Stomach (tissue), 8 donors: ENCODE measurements at regions not wholly inside any gene's neighbourhood (a gene's known extent, or its start where the extent isn't known, plus 50 kb on each side); places are given as distances from the start of the nearest gene placed in this dataset.

Experiments used
- DNase-seq, 2 donors: peaks; one replicate each; pipeline versions ENCODE4 v3.0.0 to v3.0.0-alpha.2; 2013 to 2019
- H3K27ac ChIP-seq, 5 donors: fragments of 200-600 bp in 4 of 5; sonication (generic) in 4 of 5; one replicate each; pipeline ENCODE4 v1.5.1; 2013 to 2019; ENCODE audit warnings: mild to moderate bottlenecking in 1 of 5, moderate library complexity in 1 of 5
- H3K27me3 ChIP-seq, 3 donors: fragments of 200-600 bp; sonication (generic); one replicate each; pipeline ENCODE4 v1.5.1; 2017 to 2019; ENCODE audit warnings: mixed run types in 1 of 3
- H3K36me3 ChIP-seq, 4 donors: fragments of 200-600 bp; sonication (generic); 1 replicate in 3 of 4; 2 replicates in 1 of 4; pipeline ENCODE4 v1.5.1; 2016 to 2019
- H3K4me1 ChIP-seq, 4 donors: fragments of 200-600 bp; sonication (generic); one replicate each; pipeline ENCODE4 v1.5.1; 2016 to 2019
- H3K4me3 ChIP-seq, 4 donors: fragments of 200-600 bp; sonication (generic) in 3 of 4; one replicate each; pipeline ENCODE4 v1.5.1; 2016 to 2019; ENCODE audit warnings: mild to moderate bottlenecking in 1 of 4
- H3K9me3 ChIP-seq, 4 donors: fragments of 200-600 bp; sonication (generic); one replicate each; pipeline ENCODE4 v1.5.1; 2016 to 2019
- CTCF ChIP-seq, 7 experiments: fragments of 450-650 bp in 4 of 7; fragments of 200-600 bp in 3 of 7; sonication (generic) in 3 of 7; IDR thresholded peaks; one replicate each; pipeline ENCODE4 v1.5.1; 2016 to 2019; ENCODE audit warnings: antibody characterized with exemption in 7 of 7, control low read depth in 2 of 7, mild to moderate bottlenecking in 1 of 7
- EP300 ChIP-seq: sonication (generic); formaldehyde crosslinking; IDR thresholded peaks from one replicate; pipeline ENCODE4 v1.6.1; 2017; ENCODE audit warnings: antibody characterized with exemption
- POLR2A ChIP-seq, 4 donors: fragments of 450-650 bp; IDR thresholded peaks; one replicate each; pipeline ENCODE4 v1.6.1; 2016; ENCODE audit warnings: antibody characterized with exemption in 4 of 4, control low read depth in 2 of 4, mild to moderate bottlenecking in 1 of 4, moderate library complexity in 1 of 4
- POLR2AphosphoS5 ChIP-seq, 3 donors: sonication (generic); formaldehyde crosslinking; IDR thresholded peaks; one replicate each; pipeline ENCODE4 v1.6.1; 2016; ENCODE audit warnings: antibody characterized with exemption in 3 of 3
- WGBS, 5 donors: extraction: QIAGEN DNeasy Blood & Tissue Kit in 3 of 5; methylation state at CpG; one replicate each; pipeline versions ENCODE4 v1.1.5 to v1.1.7; 2013 to 2018; 5-methylcytosine and 5-hydroxymethylcytosine counted together
- intact Hi-C: fragments of 100-400 bp; cut with DNase I; formaldehyde crosslinking; loops from one replicate; pipeline ENCODE4 v1.15.1; 2023; ENCODE audit warnings: low total_unique reads
- donor health status: healthy with polysubstance abuse.
- donor health status: Bipolar disorder and iron deficiency.
- donor health status: healthy.

GRCh38 chr2:129728035-129728972 is 251.2 kb upstream of the RAB6C start:
- DNase-seq: no peak
- H3K27ac ChIP-seq: no peak overlapping the region
- intact Hi-C loops: no loop called here
- no peaks in the 10 kb centered on the region for H3K9me3 ChIP-seq
- H3K4me3 ChIP-seq: no peak overlapping the region
- H3K27me3 ChIP-seq: no peaks in the 10 kb centered on the region
- TF ChIP-seq POLR2A (IDR thresholded peaks at IDR 0.05): no peak
- no peak for TF ChIP-seq CTCF (IDR thresholded peaks at IDR 0.05)
- no peak for TF ChIP-seq EP300
- TF ChIP-seq POLR2AphosphoS5 (IDR thresholded peaks at IDR 0.05): no peak
- peaks cover 0 to 4% (median 0%) of the 10 kb centered on the region in 4 donors for H3K4me1 ChIP-seq
- no peaks in the 10 kb centered on the region for H3K36me3 ChIP-seq
- 84 to 95% (median 90%) methylated on average over 13 to 14 of the region's 14 CpGs for WGBS, 5 donors

DNA sequence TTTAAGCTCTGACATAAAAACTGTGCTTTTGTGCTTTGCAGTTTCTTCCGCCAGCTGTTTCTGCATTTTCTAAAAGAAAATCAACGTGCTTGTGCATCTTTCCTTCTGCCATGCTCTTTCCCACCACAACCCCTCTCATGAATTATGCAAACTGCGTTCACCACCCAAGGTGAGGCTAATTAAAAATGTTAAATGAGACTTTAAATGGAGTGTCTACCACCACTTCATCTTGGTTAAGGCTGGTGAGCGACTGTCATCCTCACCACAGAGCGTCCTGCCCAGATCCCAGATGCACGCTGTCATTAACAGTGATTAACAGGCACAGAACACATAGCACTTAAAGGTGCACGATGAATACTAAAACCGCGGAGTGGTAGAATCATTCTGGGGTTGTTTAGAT is 250.5 kb upstream of the RAB6C start:
- intact Hi-C loops: no loop called here
- no peaks in the 10 kb centered on the region for H3K9me3 ChIP-seq
- no peaks in the 10 kb centered on the region for H3K36me3 ChIP-seq
- no peak overlapping the region for H3K27ac ChIP-seq
- peaks cover 0 to 4% (median 0%) of the 10 kb centered on the region in 4 donors for H3K4me1 ChIP-seq
- WGBS, 5 donors: 88 to 94% (median 91%) methylated on average over 9 of the region's 9 CpGs
- H3K27me3 ChIP-seq: no peaks in the 10 kb centered on the region
- H3K4me3 ChIP-seq: no peak overlapping the region
- TF ChIP-seq CTCF (IDR thresholded peaks at IDR 0.05) (no peak), POLR2A (IDR thresholded peaks at IDR 0.05) (no peak), POLR2AphosphoS5 (IDR thresholded peaks at IDR 0.05) (no peak), EP300 (no peak)
- DNase-seq: no peak

DNA sequence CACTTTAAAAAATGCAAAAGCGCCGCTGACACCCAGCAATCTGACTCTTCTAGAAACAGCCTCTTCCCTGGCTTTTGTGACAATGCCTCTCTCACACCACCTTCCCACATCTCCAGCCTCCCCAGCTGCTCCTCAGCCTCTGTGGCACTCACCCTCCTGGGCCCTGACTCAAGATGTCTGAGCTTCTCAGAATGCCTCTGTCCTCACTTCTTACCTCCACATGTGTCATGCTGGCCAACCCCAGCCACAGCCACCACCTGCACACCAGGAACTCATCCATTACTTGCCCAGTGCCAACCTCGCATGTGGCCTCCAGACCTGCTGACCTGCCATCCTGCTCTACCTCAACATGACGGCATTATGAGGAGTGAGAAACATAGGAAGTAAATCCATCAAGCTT is 249.8 kb upstream of the RAB6C start:
- Histone ChIP-seq H3K27ac (no peak overlapping the region), H3K4me3 (no peak overlapping the region), H3K27me3 (no peaks in the 10 kb centered on the region), H3K36me3 (no peaks in the 10 kb centered on the region), H3K4me1 (peaks cover 0 to 4% (median 0%) of the 10 kb centered on the region in 4 donors), H3K9me3 (no peaks in the 10 kb centered on the region)
- 87 to 94% (median 90%) methylated on average over 4 of the region's 4 CpGs for WGBS, 5 donors
- intact Hi-C loops: no loop called here
- TF ChIP-seq CTCF (IDR thresholded peaks at IDR 0.05) (no peak), POLR2A (IDR thresholded peaks at IDR 0.05) (no peak), EP300 (no peak), POLR2AphosphoS5 (IDR thresholded peaks at IDR 0.05) (no peak)
- DNase-seq: no peak

- H3K27ac ChIP-seq: no peak overlapping the region
- no peaks in the 10 kb centered on the region for H3K36me3 ChIP-seq
- H3K4me3 ChIP-seq: no peak overlapping the region
- TF ChIP-seq POLR2A (IDR thresholded peaks at IDR 0.05): no peak
- TF ChIP-seq POLR2AphosphoS5 (IDR thresholded peaks at IDR 0.05): no peak
- TF ChIP-seq CTCF (IDR thresholded peaks at IDR 0.05): no peak
- no peak for TF ChIP-seq EP300
- DNase-seq: no peak
- intact Hi-C loops: no loop called here
- H3K4me1 ChIP-seq: peaks cover 0 to under 1% (median 0%) of the 10 kb centered on the region in 4 donors
- H3K27me3 ChIP-seq: no peaks in the 10 kb centered on the region
- H3K9me3 ChIP-seq: no peaks in the 10 kb centered on the region
- WGBS, 5 donors: 85 to 100% (median 93%) methylated on average over 4 of the region's 4 CpGs
Measured at GRCh38 chr2:129730979-129731378, 248.5 kb upstream of the RAB6C start.
